ENCODE measurements at regions not wholly inside any gene's neighbourhood (a gene's known extent, or its start where the extent isn't known, plus 50 kb on each side); places are given as distances from the start of the nearest gene placed in this dataset.
A peak's percentile ranks its signal among the peaks of the same experiment; 100 is the strongest.

- Histone ChIP-seq H3K9me3 (ENCODE audit: insufficient read depth, low read depth, low read length) (no peaks in the 10 kb centered on the region), H3K79me2 (ENCODE audit: insufficient read depth, low read length) (no peaks in the 10 kb centered on the region), H4K20me1 (ENCODE audit: insufficient read depth, low read length, poor library complexity, severe bottlenecking) (no peaks in the 10 kb centered on the region), H3K4me3 (ENCODE audit: low read length, poor library complexity, severe bottlenecking) (no peak overlapping the region), H3K9ac (ENCODE audit: low read depth, low read length, poor library complexity, severe bottlenecking) (no peak overlapping the region), H2AFZ (ENCODE audit: low read length) (no peak overlapping the region), H3K36me3 (ENCODE audit: insufficient read depth, low read length) (no peaks in the 10 kb centered on the region), H3K27me3 (ENCODE audit: insufficient read depth, low read length, poor library complexity, severe bottlenecking) (no peaks in the 10 kb centered on the region), H3K9me2 (replicated peaks; ENCODE audit: low read depth, low read length) (no peaks in the 10 kb centered on the region), H3K4me1 (ENCODE audit: insufficient read depth, low read length, poor library complexity, severe bottlenecking) (no peaks in the 10 kb centered on the region), H3K4me2 (ENCODE audit: low read depth, low read length, poor library complexity, severe bottlenecking) (no peak overlapping the region), H3F3A (ENCODE audit: low read depth) (no peaks in the 10 kb centered on the region)
- TF ChIP-seq CTCF (conservative IDR thresholded peaks at IDR 0.05; ENCODE audit: low read length): no peak
- no peak for TF ChIP-seq EZH2phosphoT487 (IDR thresholded peaks at IDR 0.05; ENCODE audit: borderline replicate concordance)
Observed at GRCh38 chr1:238254935-238255334, 364.2 kb upstream of the ZP4 start.

- no peaks in the 10 kb centered on the region for H3K36me3 ChIP-seq (ENCODE audit: insufficient read depth, low read length)
- no peak overlapping the region for H2AFZ ChIP-seq (ENCODE audit: low read length)
- no peak overlapping the region for H3K9ac ChIP-seq (ENCODE audit: low read depth, low read length, poor library complexity, severe bottlenecking)
- peak; percentile 69 for TF ChIP-seq CTCF (conservative IDR thresholded peaks at IDR 0.05; ENCODE audit: low read length)
- no peak for TF ChIP-seq EZH2phosphoT487 (IDR thresholded peaks at IDR 0.05; ENCODE audit: borderline replicate concordance)
- no peaks in the 10 kb centered on the region for H3K9me3 ChIP-seq (ENCODE audit: insufficient read depth, low read depth, low read length)
- no peaks in the 10 kb centered on the region for H3K4me1 ChIP-seq (ENCODE audit: insufficient read depth, low read length, poor library complexity, severe bottlenecking)
- H4K20me1 ChIP-seq (ENCODE audit: insufficient read depth, low read length, poor library complexity, severe bottlenecking): no peaks in the 10 kb centered on the region
- no peak overlapping the region for H3K4me3 ChIP-seq (ENCODE audit: low read length, poor library complexity, severe bottlenecking)
- H3K27me3 ChIP-seq (ENCODE audit: insufficient read depth, low read length, poor library complexity, severe bottlenecking): no peaks in the 10 kb centered on the region
- no peaks in the 10 kb centered on the region for H3K79me2 ChIP-seq (ENCODE audit: insufficient read depth, low read length)
- no peaks in the 10 kb centered on the region for H3F3A ChIP-seq (ENCODE audit: low read depth)
- no peaks in the 10 kb centered on the region for H3K9me2 ChIP-seq (replicated peaks; ENCODE audit: low read depth, low read length)
- no peak overlapping the region for H3K4me2 ChIP-seq (ENCODE audit: low read depth, low read length, poor library complexity, severe bottlenecking)
Observed at GRCh38 chr1:238252033-238252802, 361.5 kb upstream of the ZP4 start.

- TF ChIP-seq EZH2phosphoT487 (IDR thresholded peaks at IDR 0.05; ENCODE audit: borderline replicate concordance) (no peak), CTCF (conservative IDR thresholded peaks at IDR 0.05; ENCODE audit: low read length) (no peak)
- Histone ChIP-seq H3K79me2 (ENCODE audit: insufficient read depth, low read length) (no peaks in the 10 kb centered on the region), H2AFZ (ENCODE audit: low read length) (no peak overlapping the region), H3K9me2 (replicated peaks; ENCODE audit: low read depth, low read length) (no peaks in the 10 kb centered on the region), H3K9ac (ENCODE audit: low read depth, low read length, poor library complexity, severe bottlenecking) (no peak overlapping the region), H4K20me1 (ENCODE audit: insufficient read depth, low read length, poor library complexity, severe bottlenecking) (no peaks in the 10 kb centered on the region), H3K4me2 (ENCODE audit: low read depth, low read length, poor library complexity, severe bottlenecking) (no peak overlapping the region), H3K27me3 (ENCODE audit: insufficient read depth, low read length, poor library complexity, severe bottlenecking) (no peaks in the 10 kb centered on the region), H3K36me3 (ENCODE audit: insufficient read depth, low read length) (no peaks in the 10 kb centered on the region), H3K4me3 (ENCODE audit: low read length, poor library complexity, severe bottlenecking) (no peak overlapping the region), H3F3A (ENCODE audit: low read depth) (no peaks in the 10 kb centered on the region), H3K9me3 (ENCODE audit: insufficient read depth, low read depth, low read length) (no peaks in the 10 kb centered on the region), H3K4me1 (ENCODE audit: insufficient read depth, low read length, poor library complexity, severe bottlenecking) (no peaks in the 10 kb centered on the region)
Observed at GRCh38 chr1:238248356-238248755, 357.6 kb upstream of the ZP4 start.
